ENCODE measurements at regions not wholly inside any gene's neighbourhood (a gene's known extent, or its start where the extent isn't known, plus 50 kb on each side); places are given as distances from the start of the nearest gene placed in this dataset.
A peak's percentile ranks its signal among the peaks of the same experiment; 100 is the strongest.

DNA sequence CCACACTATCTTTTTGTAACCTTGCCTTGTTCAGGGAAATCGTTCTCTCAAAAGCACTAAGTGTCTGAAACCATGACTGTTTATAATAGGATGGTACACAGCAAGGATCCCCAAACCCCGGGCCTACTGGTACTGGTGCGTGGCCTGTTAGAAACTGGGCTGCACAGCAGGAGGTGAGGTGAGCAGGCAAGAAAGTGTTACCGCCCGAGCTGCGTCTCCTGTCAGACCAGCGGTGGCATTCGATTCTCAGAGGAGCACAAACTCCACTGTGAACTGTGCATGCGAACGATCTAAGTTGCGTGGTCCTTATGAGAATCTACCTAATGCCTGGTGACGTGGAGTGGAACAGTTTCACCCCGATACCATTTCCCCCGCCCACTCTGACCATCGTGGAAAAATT is 81.8 kb upstream of the KCNJ3 start:
- H3K4me3 Mint-ChIP-seq (ENCODE audit: unreplicated experiment) = no peak overlapping the region
- BruUV-seq (replicated peaks) = no TSS peak
- ChIA-PET CTCF (no interaction called here), POLR2A (no interaction called here)
- no peaks in the 10 kb centered on the region for H3K4me1 Mint-ChIP-seq (ENCODE audit: insufficient read depth, unreplicated experiment)
- intact Hi-C loops (cut with micrococcal nuclease) = no loop called here
- no peaks in the 10 kb centered on the region for H3K36me3 Mint-ChIP-seq (ENCODE audit: insufficient read depth, unreplicated experiment)
- no peak for DNase-seq (ENCODE audit: unreplicated experiment)
- TF ChIP-seq, protein P1, sequence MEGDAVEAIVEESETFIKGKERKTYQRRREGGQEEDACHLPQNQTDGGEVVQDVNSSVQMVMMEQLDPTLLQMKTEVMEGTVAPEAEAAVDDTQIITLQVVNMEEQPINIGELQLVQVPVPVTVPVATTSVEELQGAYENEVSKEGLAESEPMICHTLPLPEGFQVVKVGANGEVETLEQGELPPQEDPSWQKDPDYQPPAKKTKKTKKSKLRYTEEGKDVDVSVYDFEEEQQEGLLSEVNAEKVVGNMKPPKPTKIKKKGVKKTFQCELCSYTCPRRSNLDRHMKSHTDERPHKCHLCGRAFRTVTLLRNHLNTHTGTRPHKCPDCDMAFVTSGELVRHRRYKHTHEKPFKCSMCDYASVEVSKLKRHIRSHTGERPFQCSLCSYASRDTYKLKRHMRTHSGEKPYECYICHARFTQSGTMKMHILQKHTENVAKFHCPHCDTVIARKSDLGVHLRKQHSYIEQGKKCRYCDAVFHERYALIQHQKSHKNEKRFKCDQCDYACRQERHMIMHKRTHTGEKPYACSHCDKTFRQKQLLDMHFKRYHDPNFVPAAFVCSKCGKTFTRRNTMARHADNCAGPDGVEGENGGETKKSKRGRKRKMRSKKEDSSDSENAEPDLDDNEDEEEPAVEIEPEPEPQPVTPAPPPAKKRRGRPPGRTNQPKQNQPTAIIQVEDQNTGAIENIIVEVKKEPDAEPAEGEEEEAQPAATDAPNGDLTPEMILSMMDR (IDR thresholded peaks at IDR 0.05; ENCODE audit: unreplicated experiment) = no peak
- H3K9me3 Mint-ChIP-seq (ENCODE audit: unreplicated experiment) = no peaks in the 10 kb centered on the region
- no peak overlapping the region for H3K27ac Mint-ChIP-seq (ENCODE audit: low read depth, unreplicated experiment)
- peaks cover 70% of the 10 kb centered on the region for H3K27me3 Mint-ChIP-seq (ENCODE audit: insufficient read depth, unreplicated experiment)

DNA sequence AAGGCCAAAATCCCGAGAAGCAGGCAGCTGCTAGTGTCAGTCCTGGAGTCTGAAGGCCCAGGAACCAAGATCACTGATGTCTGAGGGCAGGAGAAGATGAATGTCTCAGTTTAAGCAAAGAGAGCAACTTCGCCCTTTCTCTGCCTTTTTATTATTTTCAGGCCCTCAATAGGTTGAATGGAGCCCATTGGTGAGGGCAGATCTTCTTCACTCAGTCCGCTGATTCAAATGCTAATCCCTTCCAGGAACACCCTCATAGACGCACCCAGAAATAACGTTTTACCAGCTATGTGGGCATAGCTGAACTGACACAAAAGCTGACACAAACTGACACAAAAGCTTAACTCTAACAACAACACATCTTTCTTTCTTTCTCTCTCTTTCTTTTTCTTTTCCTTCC is 78.0 kb upstream of the KCNJ3 start:
- H3K4me1 Mint-ChIP-seq (ENCODE audit: insufficient read depth, unreplicated experiment) = no peaks in the 10 kb centered on the region
- no peak overlapping the region for H3K4me3 Mint-ChIP-seq (ENCODE audit: unreplicated experiment)
- no peaks in the 10 kb centered on the region for H3K36me3 Mint-ChIP-seq (ENCODE audit: insufficient read depth, unreplicated experiment)
- TF ChIP-seq, protein P1 (IDR thresholded peaks at IDR 0.05; ENCODE audit: unreplicated experiment) = no peak
- no peak for DNase-seq (ENCODE audit: unreplicated experiment)
- no TSS peak for BruUV-seq (replicated peaks)
- intact Hi-C loops (cut with micrococcal nuclease) = loop anchor here (10.0 kb wide), 1 partner anchor 166 kb away; no protein-coding TSS in a partner anchor
- no peaks in the 10 kb centered on the region for H3K9me3 Mint-ChIP-seq (ENCODE audit: unreplicated experiment)
- no peak overlapping the region for H3K27ac Mint-ChIP-seq (ENCODE audit: low read depth, unreplicated experiment)
- ChIA-PET POLR2A (no interaction called here), CTCF (interaction anchor here (0.6 to 1.0 kb wide), 2 partner anchors 564 to 690 kb away, joined by 3 read pairs; no protein-coding TSS in a partner anchor)
- H3K27me3 Mint-ChIP-seq (ENCODE audit: insufficient read depth, unreplicated experiment) = peaks cover 90% of the 10 kb centered on the region

DNA sequence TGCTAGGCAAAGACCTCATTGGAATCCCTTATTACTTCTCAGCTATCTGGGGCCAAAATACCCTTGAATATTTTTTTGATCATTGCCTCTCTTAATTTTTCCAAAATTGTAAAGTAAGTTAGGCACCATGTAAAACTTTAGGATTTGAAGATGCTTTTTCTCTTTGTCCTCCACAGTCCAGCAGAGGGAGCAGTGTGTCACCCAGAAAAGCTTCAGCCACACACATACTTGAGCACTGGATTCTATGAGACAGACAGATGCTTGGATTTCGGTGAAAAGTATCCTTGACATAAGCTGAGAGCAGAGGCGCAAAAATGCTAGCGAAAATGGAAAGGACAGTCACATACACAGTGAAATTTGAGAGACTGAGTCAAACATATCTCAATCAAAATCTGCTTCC is 74.7 kb upstream of the KCNJ3 start:
- H3K27me3 Mint-ChIP-seq (ENCODE audit: insufficient read depth, unreplicated experiment) = peaks cover 84% of the 10 kb centered on the region
- H3K36me3 Mint-ChIP-seq (ENCODE audit: insufficient read depth, unreplicated experiment) = no peaks in the 10 kb centered on the region
- no peaks in the 10 kb centered on the region for H3K4me1 Mint-ChIP-seq (ENCODE audit: insufficient read depth, unreplicated experiment)
- H3K9me3 Mint-ChIP-seq (ENCODE audit: unreplicated experiment) = no peaks in the 10 kb centered on the region
- POLR2A ChIA-PET = no interaction called here
- TF ChIP-seq, protein P1 (IDR thresholded peaks at IDR 0.05; ENCODE audit: unreplicated experiment) = peak; percentile 54
- no peak overlapping the region for H3K27ac Mint-ChIP-seq (ENCODE audit: low read depth, unreplicated experiment)
- intact Hi-C loops (cut with micrococcal nuclease) = loop anchor here (1.0 to 10.0 kb wide), 3 partner anchors 169 to 686 kb away; no protein-coding TSS in a partner anchor
- CTCF ChIA-PET = interaction anchor here (0.6 to 2.6 kb wide), 26 partner anchors 9 to 992 kb away, joined by 3 to 22 read pairs (median 4); no protein-coding TSS in a partner anchor
- DNase-seq (ENCODE audit: unreplicated experiment) = peak; percentile 60
- H3K4me3 Mint-ChIP-seq (ENCODE audit: unreplicated experiment) = no peak overlapping the region
- no TSS peak for BruUV-seq (replicated peaks)

DNA sequence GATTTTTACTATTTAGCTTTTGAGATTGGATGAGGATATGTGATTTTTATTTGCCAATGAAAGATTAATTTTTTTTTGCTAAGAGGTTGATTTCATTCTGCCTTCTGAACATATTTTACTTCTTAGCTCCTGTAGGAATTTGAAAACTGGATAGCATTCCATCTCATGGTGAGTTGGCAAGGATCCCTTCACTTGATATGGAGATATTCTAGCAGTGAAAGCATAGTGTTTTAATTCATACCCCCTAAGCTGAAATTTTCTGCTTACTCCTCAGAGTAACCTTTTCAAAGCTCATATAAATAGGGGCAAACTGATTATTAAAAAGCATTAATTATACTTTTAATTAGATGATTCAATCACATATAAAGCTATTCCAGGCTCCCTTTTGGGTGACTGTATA is 61.0 kb upstream of the KCNJ3 start:
- H3K4me3 Mint-ChIP-seq (ENCODE audit: unreplicated experiment) = no peak overlapping the region
- H3K27ac Mint-ChIP-seq (ENCODE audit: low read depth, unreplicated experiment) = no peak overlapping the region
- no peaks in the 10 kb centered on the region for H3K36me3 Mint-ChIP-seq (ENCODE audit: insufficient read depth, unreplicated experiment)
- no peaks in the 10 kb centered on the region for H3K9me3 Mint-ChIP-seq (ENCODE audit: unreplicated experiment)
- TF ChIP-seq, protein P1 (IDR thresholded peaks at IDR 0.05; ENCODE audit: unreplicated experiment) = no peak
- intact Hi-C loops (cut with micrococcal nuclease) = no loop called here
- no peak for DNase-seq (ENCODE audit: unreplicated experiment)
- BruUV-seq (replicated peaks) = no TSS peak
- peaks cover 74% of the 10 kb centered on the region for H3K27me3 Mint-ChIP-seq (ENCODE audit: insufficient read depth, unreplicated experiment)
- ChIA-PET CTCF (interaction anchor here (0.5 to 0.9 kb wide), 2 partner anchors 14 to 63 kb away, joined by 3 read pairs; no protein-coding TSS in a partner anchor), POLR2A (no interaction called here)
- no peaks in the 10 kb centered on the region for H3K4me1 Mint-ChIP-seq (ENCODE audit: insufficient read depth, unreplicated experiment)

All from MCF 10A (cell line).